Activated CD4-positive, alpha-beta T cell treated with anti-CD3 and anti-CD28 coated beads, Interleukin-2, amount 50 U/mL, for 24 hours (primary cell): ENCODE measurements at regions not wholly inside any gene's neighbourhood (a gene's known extent, or its start where the extent isn't known, plus 50 kb on each side); places are given as distances from the start of the nearest gene placed in this dataset.
"Not testable (repeated sequence)": the region's sequence is repeated elsewhere in the genome, so short reads cannot be mapped to it uniquely, and the experiment has no call there.

ENCODE experiments used
- DNase-seq, 2 donors: peaks; one replicate each; pipeline ENCODE4 v3.0.0-alpha.2; 2020; ENCODE audit warnings: low read depth in 1 of 2, low spot score in 1 of 2

DNA sequence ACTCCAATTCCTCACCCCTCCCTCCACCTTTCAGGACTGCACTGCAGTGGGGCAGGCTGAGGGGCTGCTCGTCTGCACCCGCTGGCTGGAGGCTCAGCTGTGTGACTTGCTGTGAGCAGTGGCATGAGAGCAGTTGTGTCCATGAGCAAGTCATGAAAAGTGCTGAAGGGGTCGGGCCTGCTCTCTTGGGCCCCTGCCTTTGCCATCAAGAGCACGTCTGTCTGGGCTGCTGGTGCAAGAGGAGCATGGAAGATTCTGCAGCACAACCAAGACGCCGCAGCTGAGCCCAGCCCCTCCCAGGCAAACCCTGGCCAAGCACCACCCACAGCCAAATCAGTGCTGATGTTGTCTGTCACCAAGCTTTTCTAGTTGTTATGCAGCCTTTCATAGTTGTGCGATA is 284.3 kb downstream of the TCERG1L start:
- DNase-seq, result no peak

DNA sequence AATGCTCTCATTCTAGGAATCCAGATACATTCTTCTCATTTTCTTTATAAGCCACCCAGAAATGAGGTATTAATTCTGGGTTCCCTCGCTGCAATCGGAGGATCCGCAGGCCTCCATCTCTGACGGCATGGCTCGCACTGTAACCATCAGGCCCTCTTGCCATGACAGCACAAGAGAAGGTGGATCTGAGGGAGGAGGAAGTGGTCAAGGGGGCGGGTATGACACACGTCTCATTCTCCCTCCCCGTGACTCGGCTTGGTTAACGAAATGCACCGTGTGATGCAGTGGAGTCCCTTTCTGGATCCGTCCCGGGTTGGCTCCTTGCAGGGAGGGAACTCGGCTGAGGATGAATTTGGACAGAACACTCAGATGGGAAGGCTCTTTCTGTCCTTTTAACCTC is 280.2 kb downstream of the TCERG1L start:
- DNase-seq, result no peak

DNA sequence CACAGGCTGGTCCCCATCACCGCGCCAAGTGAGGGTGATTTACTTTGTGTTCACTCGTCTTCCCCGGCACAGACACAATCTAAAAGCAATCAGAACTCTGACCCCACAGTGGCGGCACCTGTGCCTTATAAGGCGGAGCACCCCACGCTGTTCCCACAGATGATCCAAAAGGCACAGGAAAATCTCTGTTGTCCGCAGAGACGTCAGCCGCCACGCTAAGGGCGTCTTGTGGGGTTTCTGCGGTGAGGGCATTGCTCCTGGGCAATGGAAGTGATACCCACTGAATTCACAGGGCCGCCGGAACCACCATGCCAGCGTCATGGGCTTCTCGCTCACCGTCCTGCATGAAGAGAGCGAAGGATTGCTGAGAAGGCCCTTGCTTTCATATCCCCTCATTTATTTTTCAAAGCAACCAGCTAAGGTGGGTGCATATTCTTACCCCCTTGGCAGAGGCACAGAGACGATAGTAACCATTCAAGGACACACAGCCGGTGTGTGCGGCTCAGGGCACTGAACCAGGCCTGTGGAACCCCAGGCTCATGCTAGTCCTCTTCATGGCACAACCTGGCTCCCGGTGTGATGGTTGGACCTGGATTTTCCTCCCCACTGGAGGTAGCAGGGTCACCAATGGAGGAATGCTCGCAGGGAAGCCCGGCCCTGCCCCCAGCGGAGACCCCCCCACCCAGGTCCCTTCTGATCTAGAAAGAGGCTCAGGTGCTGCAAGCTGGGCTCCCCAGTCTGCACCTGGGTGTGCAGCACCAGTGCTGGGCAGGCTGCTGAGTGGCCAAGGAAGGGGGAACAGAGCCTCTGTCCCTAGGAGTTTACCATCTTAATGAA is 279.0 kb downstream of the TCERG1L start:
- no peak for DNase-seq

DNA sequence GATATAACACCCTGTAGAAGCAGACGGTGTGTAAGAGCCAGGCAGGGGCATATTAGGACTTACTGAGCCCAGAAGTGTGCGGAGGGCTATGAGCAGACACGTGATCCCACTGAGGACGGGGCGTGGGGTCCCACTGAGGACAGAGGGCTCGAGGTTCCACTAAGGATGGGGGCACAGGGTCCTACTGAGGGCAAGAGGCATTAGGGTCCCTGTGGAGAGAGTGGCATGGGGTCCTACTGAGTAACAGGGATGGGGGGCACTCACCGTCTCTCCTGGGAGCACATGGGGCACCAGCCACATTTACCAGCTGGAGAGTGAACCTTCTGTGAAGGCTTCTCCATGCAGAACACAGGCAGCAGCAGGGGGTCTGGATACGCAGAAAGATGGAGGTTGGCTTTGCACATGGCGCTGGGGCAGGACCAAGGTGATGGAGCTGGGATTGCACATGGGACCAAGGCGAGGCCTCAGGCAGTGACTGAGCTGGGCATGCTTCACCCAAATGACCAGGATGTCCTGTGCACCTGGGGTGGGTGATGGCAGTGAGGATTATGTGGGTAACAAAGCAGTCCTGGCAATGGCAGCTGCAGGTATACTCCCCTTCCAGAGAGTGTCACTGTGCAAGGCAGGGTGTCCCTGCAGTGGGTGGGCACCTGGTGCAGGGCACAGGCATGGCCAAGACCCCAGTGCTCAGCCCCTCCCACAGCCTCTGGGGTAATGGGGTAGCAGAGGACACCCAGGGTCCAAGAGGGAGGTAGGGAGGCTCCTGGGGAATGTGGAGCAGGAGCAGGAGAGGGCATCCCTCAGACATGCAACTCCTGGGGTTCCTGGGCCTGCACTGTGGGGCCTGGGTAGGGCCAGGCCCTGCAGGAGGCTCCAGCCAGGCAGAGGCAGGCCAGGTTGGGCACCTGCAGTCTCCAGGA is 278.1 kb downstream of the TCERG1L start:
- DNase-seq, result no peak

DNA sequence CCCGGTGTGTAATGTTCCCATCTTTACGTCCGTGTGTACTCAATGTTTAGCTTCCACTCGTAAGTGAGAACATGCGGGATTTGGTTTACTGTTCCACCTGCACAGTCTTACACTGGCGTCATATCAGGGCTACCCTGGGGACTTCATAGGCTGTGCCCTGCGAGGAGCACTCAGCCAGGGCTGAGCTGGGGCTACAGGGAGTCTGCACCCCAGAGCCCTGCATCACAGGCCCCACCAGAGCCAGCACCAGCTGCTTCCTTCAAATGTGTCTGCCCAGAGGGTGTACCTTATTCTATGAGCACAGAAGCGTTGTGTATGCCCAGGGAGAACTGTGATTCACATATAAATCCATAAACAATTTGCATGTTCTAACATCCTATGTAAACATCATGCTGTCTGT is 277.1 kb downstream of the TCERG1L start:
- DNase-seq, result no peak

DNA sequence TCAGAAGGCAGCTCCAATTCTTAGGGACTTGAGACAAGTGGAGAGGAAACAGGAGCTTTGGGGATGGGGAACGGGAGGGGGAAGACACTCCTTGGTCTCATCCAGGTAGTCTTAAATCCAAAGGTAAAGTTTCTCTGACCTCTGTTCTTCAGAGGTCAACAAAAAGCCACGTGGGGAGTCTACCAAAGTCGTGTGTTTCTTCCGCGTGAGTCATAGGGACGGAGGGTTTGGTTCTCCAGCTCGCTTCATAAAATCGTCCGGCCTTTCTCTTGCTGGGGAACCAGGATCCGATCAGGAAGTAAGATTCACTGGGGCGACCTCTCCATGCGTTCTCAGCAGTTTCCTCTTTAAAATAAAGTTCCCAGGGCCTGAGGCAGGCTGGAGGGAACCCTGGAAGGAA is 275.7 kb downstream of the TCERG1L start:
- DNase-seq, result no peak

DNA sequence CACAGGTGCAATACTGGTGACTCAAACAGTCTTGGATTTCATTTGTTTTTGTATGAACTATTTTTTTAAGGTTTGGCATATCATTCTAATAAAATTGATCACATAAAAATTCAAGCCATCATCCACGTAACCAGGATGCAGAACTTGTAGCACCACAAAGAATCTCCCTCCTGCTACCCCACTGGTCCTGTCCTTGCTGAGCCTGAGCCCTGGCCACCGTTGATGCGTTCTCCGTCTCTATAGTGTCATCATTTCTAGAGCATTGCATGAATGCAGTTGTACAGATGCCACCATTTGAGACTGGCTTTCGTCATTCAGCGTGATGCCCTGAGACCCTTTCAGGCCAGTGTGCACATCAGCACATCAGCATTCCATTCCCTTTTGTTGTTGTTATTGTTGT is 273.5 kb downstream of the TCERG1L start:
- no peak for DNase-seq

DNA sequence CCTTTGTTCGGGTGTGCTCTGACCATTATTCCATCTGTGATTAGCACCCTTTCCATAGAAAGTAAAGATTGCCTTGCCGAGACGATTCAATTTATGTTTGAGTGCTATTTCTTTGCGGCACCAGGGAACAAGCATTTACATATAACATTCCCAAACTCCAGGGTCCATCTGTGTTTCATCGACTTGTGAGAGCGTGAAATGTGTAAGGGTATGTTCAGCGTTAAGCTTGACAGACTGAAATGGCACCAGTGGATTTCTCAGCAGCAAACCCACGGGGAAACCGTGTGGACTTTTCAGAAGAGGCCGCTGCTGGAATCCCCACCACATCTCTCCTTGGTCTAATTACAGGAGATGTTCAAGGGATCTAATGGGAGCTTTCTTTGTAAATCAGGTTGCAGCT is 270.5 kb downstream of the TCERG1L start:
- no peak for DNase-seq

DNA sequence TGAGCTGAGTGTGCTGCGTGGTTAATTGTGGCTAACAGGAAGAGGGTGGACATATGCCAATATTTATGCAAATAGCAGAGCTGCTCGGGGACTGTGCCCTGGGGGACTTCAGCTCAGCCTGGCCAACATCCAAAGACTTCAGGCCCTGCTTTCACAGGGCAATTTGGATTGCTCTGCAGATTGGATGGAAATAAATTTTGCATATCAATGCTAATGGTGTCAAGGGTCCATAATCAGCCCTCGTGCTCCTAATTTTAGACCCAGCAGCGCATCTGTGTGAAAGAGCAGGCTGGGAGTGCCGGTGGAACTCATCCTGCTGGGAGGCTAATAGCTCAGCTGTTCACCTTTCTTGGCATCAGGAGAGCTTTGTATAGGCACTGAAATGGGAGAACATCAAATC is 270.1 kb downstream of the TCERG1L start:
- DNase-seq, result no peak

DNA sequence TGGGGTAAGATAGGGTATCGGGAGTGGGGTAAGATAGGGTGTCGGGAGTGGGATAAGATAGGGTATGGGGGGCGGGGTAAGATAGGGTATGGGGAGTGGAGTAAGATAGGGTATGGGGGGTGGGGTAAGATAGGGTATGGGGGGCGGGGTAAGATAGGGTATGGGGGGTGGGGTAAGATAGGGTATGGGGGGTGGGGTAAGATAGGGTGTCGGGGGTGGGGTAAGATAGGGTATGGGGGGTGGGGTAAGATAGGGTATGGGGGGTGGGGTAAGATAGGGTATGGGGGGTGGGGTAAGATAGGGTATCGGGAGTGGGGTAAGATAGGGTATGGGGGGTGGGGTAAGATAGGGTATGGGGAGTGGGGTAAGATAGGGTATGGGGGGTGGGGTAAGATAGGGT is 269.5 kb downstream of the TCERG1L start:
- not testable (repeated sequence) for DNase-seq
